HL-60 (cell line): ENCODE measurements at regions not wholly inside any gene's neighbourhood (a gene's known extent, or its start where the extent isn't known, plus 50 kb on each side); places are given as distances from the start of the nearest gene placed in this dataset.

ENCODE experiments used
- DNase-seq, 2 experiments: peaks; one replicate each; pipeline ENCODE4 v3.0.0-alpha.2; 2010 to 2020; ENCODE audit warnings: low read depth in 1 of 2, low spot score in 1 of 2
- H3K27ac ChIP-seq: fragments of 250-450 bp; sonication (Bioruptor Pico); replicated peaks from 2 replicates; pipeline ENCODE4 v1.5.1; 2020; ENCODE audit warnings: mild to moderate bottlenecking, moderate library complexity
- H3K27me3 ChIP-seq: fragments of 250-450 bp; sonication (Bioruptor Pico); 2 replicates; pipeline ENCODE4 v1.5.1; 2021; ENCODE audit warnings: mild to moderate bottlenecking, moderate library complexity; ENCODE audit not compliant: insufficient read depth, poor library complexity, severe bottlenecking
- H3K4me3 ChIP-seq: replicated peaks from 2 replicates; pipeline ENCODE4 v1.5.1; 2011; ENCODE audit warnings: mild to moderate bottlenecking, control low read depth, low read length; ENCODE audit not compliant: insufficient read depth
- CTCF ChIP-seq: IDR thresholded peaks from one replicate; pipeline ENCODE4 v1.5.1; 2011; ENCODE audit warnings: low read length, control low read depth, inconsistent platforms; ENCODE audit not compliant: insufficient read depth
- GABPA ChIP-seq: IDR thresholded peaks from 2 replicates; pipeline ENCODE4 v1.6.1; 2012; ENCODE audit warnings: low read depth
- POLR2AphosphoS5 ChIP-seq: IDR thresholded peaks from 2 replicates; pipeline ENCODE4 v1.6.1; 2012; ENCODE audit warnings: low read depth
- REST ChIP-seq: IDR thresholded peaks from 2 replicates; pipeline ENCODE4 v1.6.1; 2012; ENCODE audit warnings: low read depth; ENCODE audit not compliant: insufficient replicate concordance
- SPI1 ChIP-seq: IDR thresholded peaks from 2 replicates; pipeline ENCODE4 v1.6.1; 2012; ENCODE audit warnings: low read depth, mild to moderate bottlenecking, borderline replicate concordance

GRCh38 chr10:111709603-111710002, 474.0 kb downstream of the GPAM start:
- Histone ChIP-seq H3K27ac (no peak overlapping the region), H3K4me3 (no peak overlapping the region), H3K27me3 (no peaks in the 10 kb centered on the region)
- TF ChIP-seq CTCF (no peak), SPI1 (no peak), POLR2AphosphoS5 (no peak), REST (no peak), GABPA (no peak)
- no peak for DNase-seq

- Histone ChIP-seq H3K27me3 (no peaks in the 10 kb centered on the region), H3K27ac (no peak overlapping the region), H3K4me3 (no peak overlapping the region)
- TF ChIP-seq CTCF (no peak), SPI1 (no peak), GABPA (no peak), POLR2AphosphoS5 (no peak), REST (no peak)
- no peak for DNase-seq
These were observed 467.5 kb downstream of the GPAM start for GRCh38 chr10:111716032-111716431.

GRCh38 chr10:111724121-111724520, 459.4 kb downstream of the GPAM start:
- Histone ChIP-seq H3K27me3 (no peaks in the 10 kb centered on the region), H3K4me3 (no peak overlapping the region), H3K27ac (no peak overlapping the region)
- TF ChIP-seq REST = no peak
- no peak for TF ChIP-seq POLR2AphosphoS5
- no peak for DNase-seq

- Histone ChIP-seq H3K4me3 (no peak overlapping the region), H3K27me3 (no peaks in the 10 kb centered on the region), H3K27ac (no peak overlapping the region)
- DNase-seq = no peak
- TF ChIP-seq CTCF (no peak), POLR2AphosphoS5 (no peak), REST (no peak), SPI1 (no peak), GABPA (no peak)
These were observed 458.5 kb downstream of the GPAM start for GRCh38 chr10:111725050-111725449.
